Panc1 (cell line): ENCODE measurements at regions not wholly inside any gene's neighbourhood (a gene's known extent, or its start where the extent isn't known, plus 50 kb on each side); places are given as distances from the start of the nearest gene placed in this dataset.
A peak's percentile ranks its signal among the peaks of the same experiment; 100 is the strongest.

Source experiments
- ATAC-seq: fragments of 200-7000 bp; cut with Tn5 transposase; 2 replicates; pipeline ENCODE4 v1.9.1; 2020; ENCODE audit warnings: mild to moderate bottlenecking, moderate library complexity
- BruUV-seq: library from RNA; stranded (reverse); fragments of 400-500 nt; replicated peaks from 2 replicates; lab custom pipeline; 2021; lab: Mats Ljungman, UMichigan
- CTCF ChIA-PET: fragments of 300-600 bp; sonication (Branson Sonifier 250); formaldehyde crosslinking; loops from one replicate; lab custom pipeline; 2022; ENCODE audit warnings: antibody characterized with exemption; lab: Charles Lee
- POLR2A ChIA-PET: fragments of 300-600 bp; sonication (Branson Sonifier 250); formaldehyde crosslinking; loops from one replicate; lab custom pipeline; 2022; ENCODE audit warnings: antibody characterized with exemption; lab: Charles Lee
- DNase-seq: peaks from one replicate; pipeline ENCODE4 v3.0.0-alpha.2; 2010; ENCODE audit warnings: low read depth, low spot score
- H3K27ac ChIP-seq: 2 replicates; pipeline ENCODE4 v1.5.1; 2011; ENCODE audit warnings: mild to moderate bottlenecking, low read length, inconsistent platforms
- H3K27me3 ChIP-seq: fragments of 200-500 bp; sonication (Bioruptor generic); 2 replicates; pipeline ENCODE4 v1.6.0; 2014; ENCODE audit warnings: low read length, inconsistent platforms; ENCODE audit not compliant: control insufficient read depth, insufficient read depth
- H3K36me3 ChIP-seq: fragments of 200-500 bp; sonication (Bioruptor generic); 2 replicates; pipeline ENCODE4 v1.5.1; 2014; ENCODE audit warnings: inconsistent platforms, mild to moderate bottlenecking, low read length, moderate library complexity; ENCODE audit not compliant: control insufficient read depth, insufficient read depth
- H3K4me1 ChIP-seq: 2 replicates; pipeline ENCODE4 v1.5.1; 2011; ENCODE audit warnings: inconsistent platforms, mild to moderate bottlenecking, low read length, moderate library complexity; ENCODE audit not compliant: control insufficient read depth, insufficient read depth
- H3K4me3 ChIP-seq, 2 experiments: 2 replicates each; pipeline ENCODE4 v1.5.1; 2011 to 2012; ENCODE audit warnings: low read depth in 2 of 2, low read length in 2 of 2, mild to moderate bottlenecking in 2 of 2, inconsistent platforms in 1 of 2, moderate library complexity in 1 of 2
- H3K9me3 ChIP-seq: fragments of 200-500 bp; sonication (Bioruptor generic); 2 replicates; pipeline ENCODE4 v1.5.1; 2014; ENCODE audit warnings: low read depth, mild to moderate bottlenecking, inconsistent platforms, low read length, moderate library complexity; ENCODE audit not compliant: control insufficient read depth, insufficient read depth
- CTCF ChIP-seq: fragments of 450-650 bp; IDR thresholded peaks from 2 replicates; pipeline ENCODE4 v1.5.1; 2017; ENCODE audit warnings: mild to moderate bottlenecking
- POLR2AphosphoS5 ChIP-seq: IDR thresholded peaks from 2 replicates; pipeline ENCODE4 v1.6.1; 2012; ENCODE audit warnings: mild to moderate bottlenecking, low read depth, low read length, moderate library complexity
- REST ChIP-seq, 2 experiments: IDR thresholded peaks; 2 replicates each; pipeline ENCODE4 v1.6.1; 2011 to 2012; ENCODE audit warnings: low read depth in 2 of 2, control low read depth in 1 of 2, low read length in 1 of 2, mild to moderate bottlenecking in 1 of 2, moderate library complexity in 1 of 2; ENCODE audit not compliant: insufficient read depth in 1 of 2
- SIN3A ChIP-seq: IDR thresholded peaks from 2 replicates; pipeline ENCODE4 v1.6.1; 2012; ENCODE audit warnings: low read depth, mild to moderate bottlenecking, low read length, moderate library complexity, borderline replicate concordance; ENCODE audit not compliant: insufficient read depth
- TCF7L2 ChIP-seq: IDR thresholded peaks from 2 replicates; pipeline ENCODE4 v1.6.1; 2011; ENCODE audit warnings: mild to moderate bottlenecking, low read depth, low read length, inconsistent platforms
- in situ Hi-C: cut with HindIII; loops from 2 replicates; pipeline ENCODE4 v1.10.0; 2016; ENCODE audit warnings: low sequenced_read_pairs, low pct_unique_long_range_greater_than_20kb
- intact Hi-C: fragments of 100-400 bp; cut with micrococcal nuclease; formaldehyde crosslinking; loops from one replicate; pipeline ENCODE4 v1.10.0; 2022; ENCODE audit not compliant: unreplicated experiment

GRCh38 chr21:41675574-41675973 lies 91.3 kb downstream of the RIPK4 start:
- no peaks in the 10 kb centered on the region for H3K36me3 ChIP-seq
- no peaks in the 10 kb centered on the region for H3K27me3 ChIP-seq
- ChIA-PET POLR2A (no interaction called here), CTCF (interaction anchor here (0.7 kb wide), 1 partner anchor 643 kb away, joined by 3 read pairs; no protein-coding TSS in a partner anchor)
- no peak for DNase-seq
- in situ Hi-C loops, result no loop called here
- peak overlapping the region; percentile 91 for H3K27ac ChIP-seq
- H3K4me3 ChIP-seq, result no peak overlapping the region
- TF ChIP-seq TCF7L2 (no peak), REST (IDR thresholded peaks at IDR 0.05; ENCODE audit: insufficient read depth in 1 of 2, low read depth in 2 of 2, low read length in 1 of 2) (no peak), SIN3A (no peak), POLR2AphosphoS5 (no peak), CTCF (no peak)
- ATAC-seq, result no peak
- peaks cover 72% of the 10 kb centered on the region for H3K4me1 ChIP-seq
- BruUV-seq, result no TSS peak
- intact Hi-C loops, result loop anchor here (5.0 kb wide), 2 partner anchors 33 to 77 kb away; no protein-coding TSS in a partner anchor
- no peaks in the 10 kb centered on the region for H3K9me3 ChIP-seq

- Histone ChIP-seq H3K36me3 (no peaks in the 10 kb centered on the region), H3K27ac (peak overlapping the region; percentile 91; the same call in 1 of the 2 replicates), H3K4me3 (no peak overlapping the region), H3K4me1 (peaks cover 69% of the 10 kb centered on the region), H3K27me3 (no peaks in the 10 kb centered on the region), H3K9me3 (no peaks in the 10 kb centered on the region)
- intact Hi-C loops (no loop called here), in situ Hi-C loops (no loop called here)
- no peak for TF ChIP-seq SIN3A
- TF ChIP-seq TCF7L2, result no peak
- no peak for TF ChIP-seq CTCF
- no peak for TF ChIP-seq POLR2AphosphoS5
- BruUV-seq, result no TSS peak
- ChIA-PET POLR2A (no interaction called here), CTCF (interaction anchor here (1.5 kb wide), 1 partner anchor 42 kb away, joined by 3 read pairs; no protein-coding TSS in a partner anchor)
- ATAC-seq, result no peak
- DNase-seq, result no peak
Observed at GRCh38 chr21:41674402-41674801, 92.5 kb downstream of the RIPK4 start.
